GM18502 (cell line): ENCODE measurements at regions not wholly inside any gene's neighbourhood (a gene's known extent, or its start where the extent isn't known, plus 50 kb on each side); places are given as distances from the start of the nearest gene placed in this dataset.
"Not testable (repeated sequence)": the region's sequence is repeated elsewhere in the genome, so short reads cannot be mapped to it uniquely, and the experiment has no call there.

Experiments
- ATAC-seq: cut with Tn5 transposase; IDR thresholded peaks from one replicate; pipeline ENCODE4 v1.9.1; 2021; ENCODE audit warnings: mild to moderate bottlenecking; ENCODE audit not compliant: unreplicated experiment, poor library complexity

DNA sequence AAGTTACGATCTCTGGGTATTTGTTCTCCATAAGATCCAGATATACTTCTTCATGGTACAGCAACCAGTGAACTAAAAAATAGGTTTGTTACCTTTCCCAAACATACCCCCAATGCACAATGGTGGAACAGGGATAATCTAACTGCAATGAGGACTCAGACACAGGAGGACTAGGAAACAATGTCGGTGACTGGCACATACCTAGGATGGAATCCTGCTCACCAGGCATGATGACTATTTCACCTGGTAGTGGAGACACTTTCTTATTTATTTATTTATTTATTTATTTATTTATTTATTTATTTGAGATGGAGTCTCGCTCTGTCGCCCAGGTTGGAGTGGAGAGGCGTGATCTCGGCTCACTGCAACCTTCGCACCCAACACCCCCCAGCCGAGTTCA, 159.9 kb upstream of the CCNH start:
- ATAC-seq = no peak

DNA sequence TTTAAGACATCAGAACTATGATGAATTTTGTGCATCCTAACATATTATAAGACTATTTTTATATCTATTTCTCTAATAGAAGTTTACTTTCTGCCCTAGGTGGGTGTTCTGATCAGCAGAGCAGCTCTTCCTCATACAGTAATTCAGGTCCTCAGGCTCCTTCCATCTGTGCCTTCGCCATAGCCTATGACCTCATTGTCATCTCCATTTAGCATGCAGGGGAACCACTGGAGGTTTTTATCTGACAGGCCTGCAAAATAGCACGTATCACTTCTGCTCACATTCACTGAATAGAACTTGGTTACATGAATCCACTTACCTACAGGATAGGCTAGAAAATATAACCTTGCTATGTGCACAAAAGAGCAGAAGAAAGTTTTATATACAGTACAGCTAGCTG, 159.4 kb upstream of the CCNH start:
- no peak for ATAC-seq

DNA sequence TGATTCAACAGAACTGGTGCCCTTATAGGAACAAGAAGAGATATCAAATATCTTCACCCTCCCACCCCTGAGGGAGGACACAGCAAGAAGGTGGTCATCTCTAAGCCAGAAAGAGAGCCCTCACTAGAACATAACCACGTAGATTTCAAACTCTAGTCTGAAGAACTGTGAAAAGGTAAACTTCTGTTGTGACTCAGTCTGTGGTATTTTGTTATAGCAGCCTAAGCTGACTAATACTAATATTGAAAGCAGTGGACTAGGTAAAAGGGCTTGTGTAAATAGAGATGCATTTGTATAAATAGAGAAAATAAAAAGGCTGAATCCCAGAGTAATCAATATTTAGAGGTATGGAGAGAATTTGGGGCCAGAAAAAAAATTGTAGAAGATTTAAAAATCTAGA, 157.6 kb upstream of the CCNH start:
- peak; percentile 68 for ATAC-seq

DNA sequence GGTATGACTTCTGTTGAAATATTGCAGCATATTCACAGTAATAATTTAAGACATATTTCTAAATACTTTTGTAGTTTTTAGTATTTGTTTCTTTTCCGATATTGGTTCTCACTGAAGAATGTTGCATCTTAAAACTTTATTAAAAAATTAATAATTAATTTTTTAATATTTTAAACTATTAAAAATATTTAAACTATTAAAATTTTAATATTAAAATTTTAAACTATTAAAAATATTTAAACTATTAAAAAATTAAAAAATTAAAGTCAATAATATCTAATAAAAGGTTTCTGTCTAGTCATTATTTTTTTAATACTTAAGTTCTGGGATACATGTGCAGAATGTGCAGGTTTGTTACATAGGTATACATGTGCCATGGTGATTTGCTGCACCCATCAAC, 149.3 kb upstream of the CCNH start:
- no peak for ATAC-seq

DNA sequence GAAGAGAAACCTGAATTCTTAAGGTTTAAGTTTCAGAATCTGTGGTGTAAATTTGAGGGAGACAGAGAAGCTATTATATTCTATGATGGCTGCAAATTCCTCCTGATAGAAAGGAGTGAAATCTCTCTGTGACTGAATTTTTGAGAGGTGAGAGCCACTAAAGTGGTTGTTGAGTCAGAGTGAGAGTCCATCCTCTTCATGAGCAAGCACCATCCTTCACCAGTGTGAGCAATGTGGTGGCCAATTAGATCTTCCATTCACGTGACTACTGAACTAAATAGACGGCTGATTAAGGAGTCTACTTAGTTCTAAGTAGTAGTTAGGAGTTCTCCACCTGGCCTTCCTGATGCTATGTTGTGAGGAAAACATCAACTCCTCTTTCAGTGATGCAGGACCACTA, 147.8 kb upstream of the CCNH start:
- peak; percentile 44 for ATAC-seq

DNA sequence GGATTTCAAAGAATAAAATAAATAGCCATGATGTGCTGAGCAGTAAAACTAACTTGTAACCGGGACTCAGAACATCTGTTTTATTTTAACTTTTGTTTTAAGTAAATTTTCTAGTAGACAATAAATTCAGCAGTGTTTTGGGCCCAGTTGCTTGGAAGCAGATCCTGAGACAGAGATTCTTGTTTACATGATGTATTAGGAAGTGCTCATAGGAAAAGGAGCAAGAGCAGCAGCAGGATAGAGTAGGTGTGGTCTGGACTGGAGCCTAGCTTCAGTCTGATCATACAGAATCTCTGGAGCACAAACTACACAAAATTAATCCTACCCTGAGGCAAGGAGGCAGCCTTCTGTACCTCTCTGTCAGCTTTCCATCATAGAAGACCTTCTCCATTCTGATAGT, 139.2 kb upstream of the CCNH start:
- no peak for ATAC-seq

DNA sequence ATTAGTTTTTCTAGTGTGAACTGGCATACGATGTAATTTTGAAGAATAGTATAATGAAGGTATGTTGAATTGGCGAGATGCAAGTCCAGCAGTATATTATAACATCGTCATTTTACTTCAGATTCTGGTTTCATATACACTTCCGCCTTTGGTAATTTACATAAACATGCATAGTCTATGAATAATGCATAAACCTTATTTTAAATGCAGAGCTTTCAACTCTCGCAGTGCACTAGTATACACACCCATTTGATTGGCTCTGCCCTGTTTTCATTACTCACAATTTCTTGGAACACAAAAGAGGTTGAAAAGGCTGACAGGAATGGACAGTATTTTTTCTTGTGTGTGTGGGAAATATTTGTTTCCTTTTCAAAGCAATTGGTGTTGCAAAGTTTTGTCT, 128.9 kb upstream of the CCNH start:
- ATAC-seq = no peak

DNA sequence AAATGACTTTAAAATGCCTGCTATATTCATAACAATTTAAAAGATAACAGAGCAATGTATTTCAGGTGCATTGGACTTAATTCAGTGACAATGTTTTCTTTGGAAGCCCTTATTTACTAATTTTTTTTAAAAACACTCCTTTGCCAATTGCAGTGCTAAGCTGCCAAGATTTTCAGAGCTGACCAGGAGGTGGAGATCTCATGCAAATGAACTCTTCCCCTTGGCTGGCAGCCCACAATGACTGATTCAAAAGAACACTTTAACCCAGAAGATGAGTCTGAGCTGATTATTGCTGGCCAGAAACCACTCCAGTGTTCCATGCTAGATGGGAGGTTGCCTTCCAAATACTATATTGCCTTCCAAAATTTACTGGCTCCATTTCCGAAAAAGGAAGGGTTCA, 128.3 kb upstream of the CCNH start:
- no peak for ATAC-seq

DNA sequence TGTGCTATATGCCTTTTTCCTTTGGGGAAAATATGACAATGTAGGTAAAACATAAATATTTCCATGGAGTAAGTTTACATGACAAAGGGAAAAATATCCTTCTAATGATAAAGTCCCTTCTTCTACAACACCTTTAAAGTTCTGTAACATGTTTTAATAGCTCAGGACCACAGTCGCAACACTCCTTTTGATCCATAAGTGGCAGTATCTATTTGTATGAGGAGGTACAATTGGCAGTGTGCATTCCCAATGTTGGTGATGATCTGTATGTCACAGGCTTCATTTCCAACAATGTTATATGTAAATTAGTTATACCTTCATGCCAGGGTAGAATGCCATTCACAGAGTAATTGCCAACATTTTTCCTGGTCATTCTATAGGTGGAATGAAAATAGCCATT, 127.1 kb upstream of the CCNH start:
- ATAC-seq = no peak

DNA sequence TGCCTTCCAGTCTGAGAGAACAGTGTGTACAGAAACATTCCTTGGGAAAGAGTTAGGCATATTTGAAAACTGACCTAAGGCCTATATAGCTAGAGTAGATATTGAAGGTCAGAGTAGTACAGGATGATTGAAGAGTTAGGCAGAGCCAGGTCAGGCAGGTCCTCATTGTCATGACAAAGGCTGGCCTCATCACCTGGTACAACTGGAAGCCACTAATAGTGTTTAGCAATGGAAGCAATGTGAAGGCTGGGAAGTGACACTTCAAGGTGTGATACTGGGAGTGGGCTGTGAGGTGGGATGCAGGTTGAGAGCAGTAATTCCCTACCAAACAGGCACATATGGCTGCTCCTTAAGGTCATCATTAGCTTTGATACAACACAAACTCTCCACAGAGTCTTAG, 123.6 kb upstream of the CCNH start:
- no peak for ATAC-seq

DNA sequence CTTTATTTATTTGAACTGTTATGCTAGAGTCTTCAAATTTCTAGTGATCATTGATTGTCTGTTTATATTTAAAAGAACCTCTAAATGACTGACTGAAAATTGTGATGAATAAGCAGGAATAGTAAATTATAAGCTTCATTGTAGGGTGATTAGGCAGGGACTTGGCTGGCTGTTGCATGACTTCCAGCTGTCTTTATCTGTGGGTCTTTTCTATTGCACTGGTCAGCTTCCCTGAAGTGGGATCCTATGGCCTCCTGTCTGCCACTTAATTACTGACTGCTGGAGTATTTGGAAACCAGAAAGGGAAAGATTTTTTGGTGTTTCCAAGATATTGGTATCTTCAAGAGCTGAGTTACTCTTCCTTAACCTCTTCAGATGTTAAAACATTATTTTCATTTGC, 123.0 kb upstream of the CCNH start:
- no peak for ATAC-seq

DNA sequence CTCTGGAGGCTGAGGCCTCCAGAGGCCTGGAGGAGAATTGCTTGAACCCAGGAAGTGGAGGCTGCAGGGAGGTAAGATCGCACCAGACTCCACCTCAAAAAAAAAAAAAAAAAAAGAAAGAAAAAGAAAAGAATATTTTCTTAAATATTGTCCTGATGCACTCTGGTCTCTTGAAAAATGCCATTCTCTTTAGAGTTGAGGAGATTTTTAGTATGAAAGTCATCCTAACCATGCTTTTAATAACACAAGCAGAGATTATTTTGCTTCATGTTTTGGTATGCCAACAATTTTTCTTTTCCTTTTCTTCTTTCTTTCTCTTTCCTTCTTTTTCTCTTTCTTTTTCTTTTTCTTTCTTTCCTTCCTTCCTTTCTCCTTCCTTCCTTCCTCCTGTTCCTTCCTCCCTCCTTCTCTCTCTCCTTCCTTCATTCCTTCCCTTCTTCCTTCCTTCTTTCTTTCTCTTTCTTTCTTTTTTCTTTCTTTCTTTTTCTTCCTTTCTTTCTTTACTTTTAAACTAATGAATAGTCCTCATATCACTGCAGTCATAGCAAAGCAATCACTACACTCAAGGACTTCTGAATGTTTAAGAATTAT, 116.9 kb upstream of the CCNH start:
- ATAC-seq = no peak

DNA sequence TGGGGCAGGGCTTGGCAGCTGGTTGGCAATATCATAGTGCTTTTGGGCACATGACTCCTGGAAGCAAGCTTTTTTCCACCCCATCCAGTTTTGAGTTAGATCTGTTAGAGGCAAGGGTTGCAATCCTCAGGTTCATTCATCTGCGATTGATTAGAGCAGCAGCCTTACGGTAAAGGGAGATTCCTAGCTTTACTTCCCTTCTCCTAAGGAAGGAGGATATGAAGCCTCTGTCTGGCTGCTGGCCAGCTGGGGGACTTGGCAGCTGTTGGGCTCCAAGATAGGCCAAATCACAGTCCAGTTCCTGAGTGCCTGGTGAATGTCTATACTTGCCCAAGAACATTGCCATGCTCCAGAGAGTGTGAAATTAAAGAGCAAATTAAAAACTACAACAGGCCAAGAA, 113.4 kb upstream of the CCNH start:
- no peak for ATAC-seq

DNA sequence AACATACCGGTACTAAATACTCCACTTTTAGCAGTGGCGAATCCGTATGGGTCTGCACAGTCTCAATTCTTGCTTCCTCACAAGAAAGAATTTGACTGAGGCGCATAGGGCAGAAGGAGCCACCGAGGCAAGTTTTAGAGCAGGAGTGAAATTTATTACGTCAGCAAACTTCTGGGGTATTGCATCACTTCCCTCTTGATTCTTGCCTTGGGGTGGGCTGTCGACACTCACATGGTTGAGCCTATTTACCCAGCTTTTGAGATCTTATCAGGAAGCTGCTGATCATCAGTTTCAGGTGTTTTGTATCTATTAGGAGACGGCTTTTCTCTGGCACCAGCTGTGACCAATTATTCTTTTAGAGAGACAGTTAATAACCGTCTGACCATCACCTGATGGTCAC, 111.5 kb upstream of the CCNH start:
- ATAC-seq = no peak

DNA sequence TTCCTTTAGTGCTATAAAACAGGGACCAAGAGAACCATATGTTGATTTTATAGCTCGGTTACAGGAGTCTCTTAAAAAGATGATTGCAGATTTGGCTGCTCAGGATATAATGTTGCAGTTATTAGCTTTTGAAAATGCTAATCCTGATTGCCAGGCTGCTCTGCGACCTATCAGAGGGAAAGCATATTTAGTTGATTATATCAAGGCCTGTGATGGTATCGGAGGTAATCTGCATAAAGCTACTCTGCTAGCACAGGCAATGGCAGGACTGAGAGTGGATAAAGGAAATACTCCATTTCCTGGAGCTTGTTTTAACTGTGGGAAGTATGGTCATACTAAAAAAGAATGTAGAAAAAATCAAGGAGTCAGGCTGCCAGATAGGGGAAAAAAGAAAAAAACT, 99.0 kb upstream of the CCNH start:
- not testable (repeated sequence) for ATAC-seq

DNA sequence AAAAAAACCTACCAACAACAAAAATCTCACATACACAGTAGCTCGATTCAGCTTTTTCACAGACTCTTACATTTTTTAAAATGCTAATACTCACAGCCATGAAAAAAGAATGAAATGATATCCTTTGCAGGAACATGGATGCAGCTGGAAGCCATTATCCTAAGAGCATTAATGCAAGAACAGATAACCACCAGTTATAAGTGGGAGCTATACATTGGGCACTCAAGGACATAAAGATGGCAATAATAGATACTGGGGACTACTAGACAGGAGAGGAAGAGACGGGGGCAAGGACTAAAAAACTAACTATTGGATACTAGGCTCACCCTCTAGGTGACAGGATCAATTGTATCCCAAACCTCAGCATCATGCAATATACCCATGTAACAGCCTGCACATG, 90.3 kb upstream of the CCNH start:
- ATAC-seq = no peak

DNA sequence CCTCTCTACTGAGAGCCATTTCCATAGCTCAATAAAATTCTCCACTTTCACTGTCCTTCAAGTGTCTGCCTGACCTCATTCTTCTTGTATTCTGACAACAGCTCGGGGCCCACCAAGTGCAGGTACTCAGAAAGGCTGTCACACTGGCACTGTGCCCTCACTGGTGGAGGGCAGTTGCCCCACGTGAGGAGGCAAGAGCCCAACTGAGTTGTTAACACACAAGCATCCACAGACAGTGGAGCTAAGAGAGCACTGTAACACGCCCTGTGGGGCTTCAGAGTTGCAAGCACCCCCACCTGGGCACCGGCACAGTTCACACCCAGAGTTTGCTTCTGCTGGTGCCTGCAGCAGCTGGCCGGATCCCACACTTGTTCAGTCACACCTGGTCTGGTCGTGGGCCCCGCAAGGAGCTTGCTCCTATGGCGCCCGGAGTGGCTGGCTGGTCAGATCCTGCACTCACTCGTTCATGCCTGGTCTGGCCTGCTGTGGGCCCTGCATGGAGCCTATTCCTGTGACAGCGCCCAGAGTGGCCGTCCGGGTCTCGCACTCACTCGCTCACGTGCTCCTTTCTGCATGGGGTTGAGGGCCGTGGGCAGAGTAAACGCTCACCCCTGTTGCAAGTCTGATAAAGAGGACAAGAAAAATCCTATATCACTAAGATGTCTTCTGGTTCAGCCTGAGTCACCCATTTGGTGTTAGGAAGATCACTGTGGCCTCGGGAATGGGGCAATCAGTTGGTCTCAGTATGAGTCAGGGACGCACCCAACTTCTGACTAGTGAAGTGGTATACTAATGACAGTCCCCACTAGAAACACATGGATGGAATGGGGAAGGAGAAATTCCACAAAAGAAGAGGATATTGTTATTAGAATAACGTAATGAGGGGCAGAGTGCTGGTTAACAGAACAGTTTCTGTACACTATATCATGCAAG, 87.0 kb upstream of the CCNH start:
- no peak for ATAC-seq
